ENCODE measurements at regions not wholly inside any gene's neighbourhood (a gene's known extent, or its start where the extent isn't known, plus 50 kb on each side); places are given as distances from the start of the nearest gene placed in this dataset.

DNA sequence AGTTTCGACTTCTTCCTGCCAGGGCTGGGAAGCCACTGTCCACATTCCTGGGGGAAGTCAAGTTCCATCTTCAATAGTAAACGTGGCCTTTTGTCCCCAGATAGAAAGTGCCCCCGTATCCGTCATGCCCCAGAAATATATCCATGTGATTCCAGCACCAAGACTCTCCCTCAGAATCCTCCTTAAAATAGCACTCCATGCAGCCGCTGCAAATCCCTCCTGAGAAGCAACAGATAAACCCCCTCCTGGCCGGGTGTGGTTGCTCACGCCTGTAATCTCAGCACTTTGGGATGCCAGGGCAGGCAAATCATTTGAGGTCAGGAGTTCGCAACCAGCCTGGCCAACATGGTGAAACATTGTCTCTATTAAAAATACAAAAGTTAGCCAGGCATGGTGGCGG is 126.1 kb downstream of the OLFM1 start:
- H3K27ac ChIP-seq (ENCODE audit: low read depth, low read length, severe bottlenecking) = no peak overlapping the region
- 85 to 91% methylated on average over 8 to 9 of the region's 9 CpGs for WGBS, 2 experiments (ENCODE audit: insufficient coverage in 2 of 2)
- H3K9me3 ChIP-seq (ENCODE audit: control insufficient read depth, low read length) = peaks cover 14% of the 10 kb centered on the region
- H3K36me3 ChIP-seq (ENCODE audit: control insufficient read depth, insufficient read depth, low read length) = no peaks in the 10 kb centered on the region
- no peak overlapping the region for H3K4me3 ChIP-seq (ENCODE audit: extremely low read depth, insufficient read depth, low read length, poor library complexity, severe bottlenecking)
- no peaks in the 10 kb centered on the region for H3K4me1 ChIP-seq (ENCODE audit: control insufficient read depth, insufficient read depth, low read length, poor library complexity, severe bottlenecking)

DNA sequence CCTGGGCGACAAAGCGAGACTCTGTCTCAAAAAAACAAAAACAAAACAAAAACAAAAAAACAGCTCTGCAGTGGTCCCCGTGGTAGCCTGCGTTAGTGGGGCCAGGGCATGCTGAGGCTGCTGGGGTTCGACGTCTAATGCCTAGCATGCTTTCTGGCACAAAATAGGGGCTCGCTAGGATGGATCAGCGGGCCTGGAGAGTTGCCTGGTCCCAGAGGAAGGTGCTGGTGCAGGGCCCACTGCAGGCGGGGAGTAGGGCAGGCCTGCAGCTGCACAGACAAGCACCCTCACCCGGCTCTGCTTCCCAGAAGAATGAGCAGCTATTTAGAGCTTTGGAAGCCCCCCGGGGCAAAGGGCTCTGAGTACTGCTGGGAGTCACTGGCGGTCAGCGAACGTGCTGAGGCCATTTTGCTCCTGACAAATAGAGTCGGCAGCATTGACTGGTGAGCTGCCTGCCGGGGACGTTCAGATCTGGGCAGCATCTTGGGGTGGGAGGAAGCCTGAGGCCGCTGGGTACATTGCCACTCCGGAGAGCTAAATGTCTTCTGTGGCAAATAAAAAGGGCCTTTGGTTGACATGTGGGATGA is 126.7 kb downstream of the OLFM1 start:
- no peaks in the 10 kb centered on the region for H3K36me3 ChIP-seq (ENCODE audit: control insufficient read depth, insufficient read depth, low read length)
- H3K9me3 ChIP-seq (ENCODE audit: control insufficient read depth, low read length) = peaks cover 14% of the 10 kb centered on the region
- no peaks in the 10 kb centered on the region for H3K4me1 ChIP-seq (ENCODE audit: control insufficient read depth, insufficient read depth, low read length, poor library complexity, severe bottlenecking)
- no peak overlapping the region for H3K4me3 ChIP-seq (ENCODE audit: extremely low read depth, insufficient read depth, low read length, poor library complexity, severe bottlenecking)
- H3K27ac ChIP-seq (ENCODE audit: low read depth, low read length, severe bottlenecking) = no peak overlapping the region
- 86 to 87% methylated on average over 16 of the region's 19 CpGs for WGBS, 2 experiments (ENCODE audit: insufficient coverage in 2 of 2)

DNA sequence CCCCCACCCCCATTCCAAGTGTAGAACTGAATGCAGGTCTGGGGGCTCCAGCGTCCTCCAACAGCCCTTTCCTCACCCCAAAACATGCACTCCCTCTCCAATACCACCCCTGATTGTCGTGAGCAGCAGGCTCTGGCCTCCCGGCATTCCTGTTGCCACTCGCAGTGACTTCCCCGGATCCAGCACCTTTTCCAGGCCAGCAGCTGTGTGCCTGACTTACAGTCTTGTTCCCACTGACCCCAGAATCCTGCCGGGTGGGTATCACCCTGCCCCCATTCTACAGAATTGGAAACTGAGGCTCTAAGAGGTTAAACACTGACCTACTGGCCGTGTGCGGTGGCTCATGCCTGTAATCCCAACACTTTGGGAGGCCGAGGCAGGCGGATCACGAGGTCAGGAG is 127.2 kb downstream of the OLFM1 start:
- 82 to 84% methylated on average over 8 to 11 of the region's 11 CpGs for WGBS, 2 experiments (ENCODE audit: insufficient coverage in 2 of 2)
- peaks cover 14% of the 10 kb centered on the region for H3K9me3 ChIP-seq (ENCODE audit: control insufficient read depth, low read length)
- H3K4me3 ChIP-seq (ENCODE audit: extremely low read depth, insufficient read depth, low read length, poor library complexity, severe bottlenecking) = no peak overlapping the region
- H3K4me1 ChIP-seq (ENCODE audit: control insufficient read depth, insufficient read depth, low read length, poor library complexity, severe bottlenecking) = no peaks in the 10 kb centered on the region
- H3K36me3 ChIP-seq (ENCODE audit: control insufficient read depth, insufficient read depth, low read length) = no peaks in the 10 kb centered on the region
- no peak overlapping the region for H3K27ac ChIP-seq (ENCODE audit: low read depth, low read length, severe bottlenecking)

DNA sequence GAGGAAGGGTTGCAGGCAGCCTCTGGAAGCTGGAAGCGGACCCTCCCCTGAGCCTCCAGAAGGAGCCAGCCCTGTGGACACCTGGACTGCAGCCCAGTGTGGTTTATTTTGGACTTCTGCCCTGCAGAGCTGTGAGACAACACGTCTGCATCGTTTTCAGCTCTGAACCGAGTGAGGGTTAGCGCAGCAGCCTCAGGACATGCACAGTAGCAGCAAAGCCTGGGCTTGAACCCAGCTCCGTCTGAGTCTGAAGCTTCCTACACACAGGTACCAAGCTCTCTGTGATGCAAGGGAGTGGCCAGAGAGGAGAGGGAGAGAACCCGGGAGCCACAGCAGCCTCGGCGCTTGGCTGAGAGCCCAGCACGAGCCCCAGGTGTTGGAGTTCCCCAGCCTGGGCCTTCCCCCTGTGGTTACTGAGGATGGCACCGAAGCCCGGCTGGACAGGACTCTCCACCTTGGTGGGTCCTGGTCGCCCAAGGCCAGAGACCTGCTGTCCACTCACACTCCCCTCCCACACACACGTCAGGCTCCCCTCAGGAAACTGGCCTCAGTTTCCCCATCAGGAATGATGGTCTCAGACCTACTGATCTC is 128.2 kb downstream of the OLFM1 start:
- 90 to 95% methylated on average over 11 to 12 of the region's 14 CpGs for WGBS, 2 experiments (ENCODE audit: insufficient coverage in 2 of 2)
- no peak overlapping the region for H3K27ac ChIP-seq (ENCODE audit: low read depth, low read length, severe bottlenecking)
- no peak overlapping the region for H3K4me3 ChIP-seq (ENCODE audit: extremely low read depth, insufficient read depth, low read length, poor library complexity, severe bottlenecking)
- peaks cover 14% of the 10 kb centered on the region for H3K9me3 ChIP-seq (ENCODE audit: control insufficient read depth, low read length)
- H3K4me1 ChIP-seq (ENCODE audit: control insufficient read depth, insufficient read depth, low read length, poor library complexity, severe bottlenecking) = no peaks in the 10 kb centered on the region
- H3K36me3 ChIP-seq (ENCODE audit: control insufficient read depth, insufficient read depth, low read length) = no peaks in the 10 kb centered on the region

DNA sequence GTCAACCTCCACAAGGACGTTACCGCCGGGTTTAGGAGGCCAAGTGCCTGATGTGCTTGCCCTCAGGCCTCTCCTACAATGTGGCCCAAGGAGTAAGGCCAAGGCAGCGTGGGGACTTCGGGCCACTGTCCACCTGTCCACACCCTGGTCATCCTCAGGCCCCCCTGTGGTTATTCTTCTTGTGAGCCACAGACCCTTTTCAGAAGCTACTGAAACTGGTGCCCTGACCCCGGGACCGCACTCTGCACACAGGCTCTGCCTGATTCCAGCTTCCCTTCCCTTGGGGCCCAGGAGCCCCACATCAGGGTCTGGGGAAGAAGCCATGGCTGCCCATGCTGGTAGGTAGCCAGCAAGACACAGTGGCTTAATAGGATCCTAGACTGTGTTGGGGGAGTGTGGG is 128.8 kb downstream of the OLFM1 start:
- Histone ChIP-seq H3K4me1 (ENCODE audit: control insufficient read depth, insufficient read depth, low read length, poor library complexity, severe bottlenecking) (no peaks in the 10 kb centered on the region), H3K36me3 (ENCODE audit: control insufficient read depth, insufficient read depth, low read length) (no peaks in the 10 kb centered on the region), H3K9me3 (ENCODE audit: control insufficient read depth, low read length) (peaks cover 11% of the 10 kb centered on the region), H3K4me3 (ENCODE audit: extremely low read depth, insufficient read depth, low read length, poor library complexity, severe bottlenecking) (no peak overlapping the region), H3K27ac (ENCODE audit: low read depth, low read length, severe bottlenecking) (no peak overlapping the region)
- 97% methylated on average over 5 to 7 of the region's 7 CpGs for WGBS, 2 experiments (ENCODE audit: insufficient coverage in 2 of 2)

DNA sequence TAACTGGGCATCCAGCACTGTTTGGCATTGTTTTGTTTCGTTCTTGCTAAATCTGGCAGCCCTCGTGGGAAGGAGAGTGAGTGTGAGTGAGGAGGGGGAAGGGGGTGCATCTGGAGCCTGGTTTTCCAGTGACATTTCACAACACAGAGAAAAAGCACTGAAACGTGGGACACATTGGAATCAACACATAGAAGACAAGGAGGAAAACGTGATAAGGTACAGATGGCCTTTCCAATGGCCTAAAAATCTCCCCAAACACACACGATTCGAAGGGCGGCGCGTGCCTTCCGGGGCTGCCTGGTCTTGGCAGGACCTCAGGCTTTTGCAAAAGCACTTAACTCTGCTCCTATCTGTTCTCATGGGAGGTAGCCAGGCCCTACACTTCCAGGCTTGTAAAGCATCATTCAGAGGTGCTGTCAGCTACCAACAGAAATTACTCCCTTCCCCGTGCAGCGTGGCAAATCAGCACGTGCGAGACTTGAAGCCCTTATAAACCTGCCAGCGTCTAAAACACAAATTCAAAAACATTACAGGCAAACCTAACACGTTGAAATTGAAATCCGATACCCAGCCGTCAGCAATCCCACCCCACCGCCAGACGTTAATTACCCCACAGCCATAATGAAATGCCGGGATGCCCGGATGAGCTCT is 129.4 kb downstream of the OLFM1 start:
- Histone ChIP-seq H3K36me3 (ENCODE audit: control insufficient read depth, insufficient read depth, low read length) (no peaks in the 10 kb centered on the region), H3K4me3 (ENCODE audit: extremely low read depth, insufficient read depth, low read length, poor library complexity, severe bottlenecking) (no peak overlapping the region), H3K4me1 (ENCODE audit: control insufficient read depth, insufficient read depth, low read length, poor library complexity, severe bottlenecking) (no peaks in the 10 kb centered on the region), H3K9me3 (ENCODE audit: control insufficient read depth, low read length) (peaks cover 5% of the 10 kb centered on the region), H3K27ac (ENCODE audit: low read depth, low read length, severe bottlenecking) (no peak overlapping the region)
- 54 to 60% methylated on average over 14 to 17 of the region's 22 CpGs for WGBS, 2 experiments (ENCODE audit: insufficient coverage in 2 of 2)

DNA sequence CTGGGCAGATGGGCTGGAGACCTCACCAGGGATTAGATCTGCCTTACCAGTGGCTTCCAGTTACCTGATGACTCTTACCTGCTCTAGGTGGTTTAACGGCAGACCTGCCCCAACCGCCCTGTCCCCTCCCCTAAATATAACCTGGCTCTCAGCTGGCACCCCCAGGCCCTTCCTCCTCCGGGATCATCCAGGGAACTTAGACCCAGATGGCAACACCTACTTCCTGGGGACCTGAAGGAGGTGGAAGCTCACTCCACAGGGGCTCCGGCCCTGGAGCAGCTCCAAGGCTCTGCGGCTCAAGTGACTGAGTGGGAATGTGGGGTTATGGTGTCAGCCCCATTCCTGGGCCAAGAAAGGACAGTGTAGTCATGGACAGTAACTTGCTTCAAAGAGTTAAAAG is 130.4 kb downstream of the OLFM1 start:
- 82 to 87% methylated on average over 2 to 5 of the region's 5 CpGs for WGBS, 2 experiments (ENCODE audit: insufficient coverage in 2 of 2)
- Histone ChIP-seq H3K4me1 (ENCODE audit: control insufficient read depth, insufficient read depth, low read length, poor library complexity, severe bottlenecking) (peaks cover 9% of the 10 kb centered on the region), H3K9me3 (ENCODE audit: control insufficient read depth, low read length) (no peaks in the 10 kb centered on the region), H3K36me3 (ENCODE audit: control insufficient read depth, insufficient read depth, low read length) (no peaks in the 10 kb centered on the region), H3K27ac (ENCODE audit: low read depth, low read length, severe bottlenecking) (no peak overlapping the region), H3K4me3 (ENCODE audit: extremely low read depth, insufficient read depth, low read length, poor library complexity, severe bottlenecking) (no peak overlapping the region)

DNA sequence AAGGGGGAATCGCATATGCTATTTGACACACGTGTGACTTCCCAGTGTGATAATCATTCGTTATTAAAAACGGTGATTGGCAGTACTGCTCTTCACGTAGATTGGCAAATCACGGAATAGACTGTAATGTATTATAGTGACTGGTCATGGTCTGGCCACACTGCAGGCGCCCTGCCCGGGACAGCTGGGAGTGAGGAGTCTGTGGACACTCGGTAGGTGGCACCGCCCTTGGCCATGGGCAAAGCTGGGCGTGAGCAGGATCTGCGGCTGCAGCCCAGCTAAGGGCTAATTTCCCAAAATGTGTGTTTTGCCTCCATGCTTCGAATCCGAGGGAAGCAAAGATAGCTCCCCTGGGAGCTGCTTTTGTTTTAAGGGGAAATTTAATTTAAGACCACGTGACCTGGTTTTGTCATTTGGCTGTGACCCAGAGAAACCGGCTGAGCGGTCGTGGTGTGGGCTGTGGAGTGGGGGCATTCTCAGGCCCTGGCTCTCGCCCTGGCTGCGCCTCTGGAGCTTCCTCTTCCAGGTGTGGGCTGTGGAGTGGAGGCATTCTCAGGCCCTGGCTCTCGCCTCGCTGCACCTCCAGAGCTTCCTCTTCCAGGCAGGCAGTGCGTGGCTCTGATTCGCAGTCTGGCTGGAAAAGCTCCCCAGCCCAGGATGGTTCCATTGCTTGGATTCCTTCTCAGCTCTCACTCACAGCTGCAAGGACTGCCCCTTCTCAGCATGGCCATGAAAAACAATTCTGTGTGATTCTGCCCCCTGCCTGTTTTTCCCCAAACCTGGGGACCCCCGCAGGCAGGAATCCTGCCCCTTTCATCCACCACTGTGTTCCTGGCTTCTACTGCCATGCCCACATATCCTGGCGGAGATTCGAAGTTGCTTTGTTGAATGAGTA is 131.1 kb downstream of the OLFM1 start:
- Histone ChIP-seq H3K4me1 (ENCODE audit: control insufficient read depth, insufficient read depth, low read length, poor library complexity, severe bottlenecking) (peaks cover 11% of the 10 kb centered on the region), H3K4me3 (ENCODE audit: extremely low read depth, insufficient read depth, low read length, poor library complexity, severe bottlenecking) (no peak overlapping the region), H3K9me3 (ENCODE audit: control insufficient read depth, low read length) (no peaks in the 10 kb centered on the region), H3K36me3 (ENCODE audit: control insufficient read depth, insufficient read depth, low read length) (no peaks in the 10 kb centered on the region), H3K27ac (ENCODE audit: low read depth, low read length, severe bottlenecking) (no peak overlapping the region)
- 53 to 69% methylated on average over 21 to 23 of the region's 27 CpGs for WGBS, 2 experiments (ENCODE audit: insufficient coverage in 2 of 2)

DNA sequence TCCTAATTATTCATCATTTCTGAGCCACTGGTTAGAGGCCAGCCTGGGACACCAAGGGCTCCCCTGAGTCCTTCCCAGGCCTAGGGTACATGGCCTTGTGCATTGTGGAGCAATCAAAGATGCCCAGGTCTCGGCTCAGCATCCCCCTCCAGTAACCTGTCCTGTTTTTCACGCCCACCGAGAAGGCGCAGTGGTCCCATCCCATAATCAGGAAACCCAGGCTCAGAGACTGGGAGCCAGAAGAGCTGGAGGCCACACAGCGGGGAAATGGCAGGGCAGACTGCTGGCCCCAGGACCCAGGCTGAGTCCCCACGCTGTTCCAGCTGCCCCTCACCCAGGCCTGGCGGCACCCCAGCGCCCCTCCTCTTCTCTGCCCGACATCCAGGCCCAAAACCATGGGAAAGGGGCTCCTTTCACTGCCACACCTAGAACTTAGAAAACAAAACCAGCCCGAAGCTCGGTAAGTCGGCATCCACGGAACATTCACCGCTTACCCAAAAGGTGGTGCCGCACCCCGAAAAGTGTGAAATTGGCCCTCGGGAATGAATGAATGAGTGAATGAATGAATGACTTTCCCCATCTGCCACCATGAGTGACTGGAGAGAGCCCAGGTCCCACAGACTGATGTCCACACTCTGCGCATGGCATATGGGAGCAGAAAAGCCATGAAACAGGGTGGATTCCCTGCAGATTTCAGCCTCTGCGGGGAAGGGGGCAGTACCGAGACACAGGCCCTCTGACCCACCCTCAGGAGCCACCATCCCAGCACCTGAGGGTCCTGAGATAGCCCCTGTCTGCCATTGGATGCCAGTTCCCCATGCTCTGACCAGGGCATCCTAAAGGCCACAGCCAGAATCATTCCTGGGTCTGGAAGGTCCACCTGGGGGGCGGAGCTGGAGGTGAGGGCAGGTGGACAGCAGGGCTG is 132.5 kb downstream of the OLFM1 start:
- H3K36me3 ChIP-seq (ENCODE audit: control insufficient read depth, insufficient read depth, low read length) = no peaks in the 10 kb centered on the region
- WGBS, 2 experiments (ENCODE audit: insufficient coverage in 2 of 2) = 93 to 95% methylated on average over 20 to 21 of the region's 21 CpGs
- no peak overlapping the region for H3K4me3 ChIP-seq (ENCODE audit: extremely low read depth, insufficient read depth, low read length, poor library complexity, severe bottlenecking)
- H3K27ac ChIP-seq (ENCODE audit: low read depth, low read length, severe bottlenecking) = no peak overlapping the region
- H3K9me3 ChIP-seq (ENCODE audit: control insufficient read depth, low read length) = no peaks in the 10 kb centered on the region
- peaks cover 11% of the 10 kb centered on the region for H3K4me1 ChIP-seq (ENCODE audit: control insufficient read depth, insufficient read depth, low read length, poor library complexity, severe bottlenecking)
